ENCODE measurements at regions not wholly inside any gene's neighbourhood (a gene's known extent, or its start where the extent isn't known, plus 50 kb on each side); places are given as distances from the start of the nearest gene placed in this dataset.

- Histone ChIP-seq H3K4me1 (no peaks in the 10 kb centered on the region), H3K36me3 (no peaks in the 10 kb centered on the region), H3K27ac (no peak overlapping the region), H3K27me3 (replicated peaks in 1 of 7) (peaks cover 0 to 36% (median 0%) of the 10 kb centered on the region in 7 donors), H3K4me3 (no peak overlapping the region), H3K9me3 (no peaks in the 10 kb centered on the region)
- intact Hi-C loops (cut with DNase I; ENCODE audit: low total_unique reads) = no loop called here
- DNase-seq = no peak
- TF ChIP-seq POLR2AphosphoS5 (IDR thresholded peaks at IDR 0.05) = no peak
- no peak for TF ChIP-seq CTCF (IDR thresholded peaks at IDR 0.05 in 8 of 11, conservative IDR thresholded peaks at IDR 0.05 in 3 of 11)
- no peak for TF ChIP-seq POLR2A (IDR thresholded peaks at IDR 0.05)
- WGBS, 5 donors = 28 to 34% (median 29%) methylated on average over 23 of the region's 23 CpGs
Observed at GRCh38 chr18:77671456-77672167, 422.0 kb downstream of the GALR1 start.

- WGBS, 5 donors = 13 to 28% (median 18%) methylated on average over 10 of the region's 10 CpGs
- H3K36me3 ChIP-seq = no peaks in the 10 kb centered on the region
Observed at GRCh38 chr18:77676910-77677309, 427.3 kb downstream of the GALR1 start.

GRCh38 chr18:77677536-77677935 lies 427.9 kb downstream of the GALR1 start:
- no peak overlapping the region for H3K27ac ChIP-seq
- 64 to 85% (median 73%) methylated on average over 6 of the region's 6 CpGs for WGBS, 5 donors
- no peak for DNase-seq
- H3K4me1 ChIP-seq = no peaks in the 10 kb centered on the region
- H3K4me3 ChIP-seq = no peak overlapping the region
- TF ChIP-seq POLR2AphosphoS5 (IDR thresholded peaks at IDR 0.05) (no peak), POLR2A (IDR thresholded peaks at IDR 0.05) (no peak), CTCF (IDR thresholded peaks at IDR 0.05 in 8 of 11, conservative IDR thresholded peaks at IDR 0.05 in 3 of 11) (no peak)
- intact Hi-C loops (cut with DNase I; ENCODE audit: low total_unique reads) = no loop called here
- H3K27me3 ChIP-seq (replicated peaks in 1 of 7) = peaks cover 0 to 24% (median 0%) of the 10 kb centered on the region in 7 donors
- H3K9me3 ChIP-seq = no peaks in the 10 kb centered on the region
- H3K36me3 ChIP-seq = no peaks in the 10 kb centered on the region

More at GRCh38 chr18:77676910-77677309, 427.3 kb downstream of the GALR1 start:
- Histone ChIP-seq H3K4me3 (no peak overlapping the region), H3K4me1 (no peaks in the 10 kb centered on the region), H3K9me3 (no peaks in the 10 kb centered on the region), H3K27me3 (replicated peaks in 1 of 7) (peaks cover 0 to 24% (median 0%) of the 10 kb centered on the region in 7 donors), H3K27ac (no peak overlapping the region)
- intact Hi-C loops (cut with DNase I; ENCODE audit: low total_unique reads) = no loop called here
- no peak for DNase-seq
- TF ChIP-seq POLR2AphosphoS5 (IDR thresholded peaks at IDR 0.05) (no peak), CTCF (IDR thresholded peaks at IDR 0.05 in 8 of 11, conservative IDR thresholded peaks at IDR 0.05 in 3 of 11) (no peak), POLR2A (IDR thresholded peaks at IDR 0.05) (no peak)

- Histone ChIP-seq H3K4me1 (no peaks in the 10 kb centered on the region), H3K36me3 (no peaks in the 10 kb centered on the region), H3K4me3 (no peak overlapping the region), H3K9me3 (no peaks in the 10 kb centered on the region), H3K27ac (no peak overlapping the region), H3K27me3 (replicated peaks in 1 of 7) (peaks cover 0 to 16% (median 0%) of the 10 kb centered on the region in 7 donors)
- TF ChIP-seq CTCF (IDR thresholded peaks at IDR 0.05 in 8 of 11, conservative IDR thresholded peaks at IDR 0.05 in 3 of 11) (no peak), POLR2A (IDR thresholded peaks at IDR 0.05) (no peak), POLR2AphosphoS5 (IDR thresholded peaks at IDR 0.05) (no peak)
- intact Hi-C loops (cut with DNase I; ENCODE audit: low total_unique reads) = no loop called here
- WGBS, 5 donors = 87 to 91% (median 91%) methylated on average over 3 of the region's 3 CpGs
- DNase-seq = no peak
Observed at GRCh38 chr18:77679869-77680268, 430.2 kb downstream of the GALR1 start.

Measured in spleen (tissue), 11 donors.